Progenitor cell of endocrine pancreas (in vitro differentiated cells): ENCODE measurements at regions not wholly inside any gene's neighbourhood (a gene's known extent, or its start where the extent isn't known, plus 50 kb on each side); places are given as distances from the start of the nearest gene placed in this dataset.

ENCODE experiments used
- DNase-seq: peaks from one replicate; pipeline ENCODE4 v3.0.0; 2021; ENCODE audit warnings: low spot score; ENCODE audit not compliant: unreplicated experiment
- H3K27ac Mint-ChIP-seq: 2 replicates; pipeline ENCODE4 v1.8.0; 2021; ENCODE audit warnings: mild to moderate bottlenecking, moderate library complexity, mixed read lengths
- H3K27me3 Mint-ChIP-seq: 2 replicates; pipeline ENCODE4 v1.8.0; 2021; ENCODE audit warnings: mixed read lengths
- H3K36me3 Mint-ChIP-seq: 2 replicates; pipeline ENCODE4 v1.8.0; 2022; ENCODE audit warnings: mixed read lengths; ENCODE audit not compliant: insufficient read depth
- H3K4me1 Mint-ChIP-seq: 2 replicates; pipeline ENCODE4 v1.8.0; 2021; ENCODE audit warnings: low read depth, mixed read lengths
- H3K4me3 Mint-ChIP-seq: 2 replicates; pipeline ENCODE4 v1.8.0; 2021; ENCODE audit warnings: low read depth, mild to moderate bottlenecking, moderate library complexity, mixed read lengths
- H3K9me3 Mint-ChIP-seq: 2 replicates; pipeline ENCODE4 v1.8.0; 2021; ENCODE audit warnings: low read depth, mixed read lengths
- TF ChIP-seq, protein P1 (sequence below): fragments of 200-600 bp; sonication (generic); IDR thresholded peaks from one replicate; pipeline ENCODE4 v1.5.0; 2021; ENCODE audit warnings: antibody characterized with exemption, mild to moderate bottlenecking; ENCODE audit not compliant: unreplicated experiment

DNA sequence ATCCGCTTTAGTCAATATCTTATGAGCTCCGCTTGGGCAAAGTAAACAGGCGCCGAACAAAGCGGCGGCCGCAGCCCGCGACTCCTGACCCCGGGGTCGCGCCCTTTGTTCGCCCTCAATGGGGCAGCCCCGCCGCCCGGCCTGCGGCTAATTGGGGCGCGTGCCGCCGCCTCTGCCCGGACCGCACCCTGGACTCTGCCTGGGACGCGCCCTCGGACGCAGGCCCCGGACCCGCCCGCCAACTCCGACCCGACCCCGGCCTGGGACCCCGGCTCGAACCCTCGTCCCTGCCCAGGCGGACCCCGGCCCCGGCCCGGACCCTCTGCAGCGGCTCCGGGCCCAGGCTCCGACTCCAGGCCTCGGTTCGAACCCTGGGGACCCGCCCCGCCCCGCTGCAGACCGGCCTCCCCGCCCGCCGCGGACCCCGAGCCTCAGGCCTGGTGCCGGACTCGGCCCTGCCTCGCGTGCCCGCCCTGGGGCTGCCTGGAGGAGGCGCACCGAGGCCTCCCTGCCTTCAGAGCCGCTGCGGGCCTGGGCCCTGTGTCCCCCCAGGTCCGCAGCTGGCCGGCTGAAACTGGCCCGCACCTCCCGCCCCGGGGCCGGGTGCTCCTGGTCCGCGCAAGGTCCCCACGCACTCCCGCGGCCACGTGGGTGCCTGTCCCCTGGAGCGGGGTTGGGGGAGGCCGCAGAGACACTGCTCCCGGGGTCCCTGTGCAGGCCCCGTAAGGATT, 84.7 kb upstream of the WNT7B start:
- Mint-ChIP-seq H3K4me1 (no peaks in the 10 kb centered on the region), H3K9me3 (no peaks in the 10 kb centered on the region), H3K36me3 (no peaks in the 10 kb centered on the region), H3K27ac (no peak overlapping the region), H3K27me3 (peaks cover 85% of the 10 kb centered on the region), H3K4me3 (no peak overlapping the region)
- TF ChIP-seq, protein P1, sequence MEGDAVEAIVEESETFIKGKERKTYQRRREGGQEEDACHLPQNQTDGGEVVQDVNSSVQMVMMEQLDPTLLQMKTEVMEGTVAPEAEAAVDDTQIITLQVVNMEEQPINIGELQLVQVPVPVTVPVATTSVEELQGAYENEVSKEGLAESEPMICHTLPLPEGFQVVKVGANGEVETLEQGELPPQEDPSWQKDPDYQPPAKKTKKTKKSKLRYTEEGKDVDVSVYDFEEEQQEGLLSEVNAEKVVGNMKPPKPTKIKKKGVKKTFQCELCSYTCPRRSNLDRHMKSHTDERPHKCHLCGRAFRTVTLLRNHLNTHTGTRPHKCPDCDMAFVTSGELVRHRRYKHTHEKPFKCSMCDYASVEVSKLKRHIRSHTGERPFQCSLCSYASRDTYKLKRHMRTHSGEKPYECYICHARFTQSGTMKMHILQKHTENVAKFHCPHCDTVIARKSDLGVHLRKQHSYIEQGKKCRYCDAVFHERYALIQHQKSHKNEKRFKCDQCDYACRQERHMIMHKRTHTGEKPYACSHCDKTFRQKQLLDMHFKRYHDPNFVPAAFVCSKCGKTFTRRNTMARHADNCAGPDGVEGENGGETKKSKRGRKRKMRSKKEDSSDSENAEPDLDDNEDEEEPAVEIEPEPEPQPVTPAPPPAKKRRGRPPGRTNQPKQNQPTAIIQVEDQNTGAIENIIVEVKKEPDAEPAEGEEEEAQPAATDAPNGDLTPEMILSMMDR, result no peak
- DNase-seq, result no peak

- no peak overlapping the region for H3K4me3 Mint-ChIP-seq
- H3K27me3 Mint-ChIP-seq, result peaks cover 85% of the 10 kb centered on the region
- no peak for DNase-seq
- H3K4me1 Mint-ChIP-seq, result no peaks in the 10 kb centered on the region
- H3K27ac Mint-ChIP-seq, result no peak overlapping the region
- no peaks in the 10 kb centered on the region for H3K9me3 Mint-ChIP-seq
- TF ChIP-seq, protein P1, result no peak
- no peaks in the 10 kb centered on the region for H3K36me3 Mint-ChIP-seq
Observed at GRCh38 chr22:46062232-46062615, 85.3 kb upstream of the WNT7B start.

DNA sequence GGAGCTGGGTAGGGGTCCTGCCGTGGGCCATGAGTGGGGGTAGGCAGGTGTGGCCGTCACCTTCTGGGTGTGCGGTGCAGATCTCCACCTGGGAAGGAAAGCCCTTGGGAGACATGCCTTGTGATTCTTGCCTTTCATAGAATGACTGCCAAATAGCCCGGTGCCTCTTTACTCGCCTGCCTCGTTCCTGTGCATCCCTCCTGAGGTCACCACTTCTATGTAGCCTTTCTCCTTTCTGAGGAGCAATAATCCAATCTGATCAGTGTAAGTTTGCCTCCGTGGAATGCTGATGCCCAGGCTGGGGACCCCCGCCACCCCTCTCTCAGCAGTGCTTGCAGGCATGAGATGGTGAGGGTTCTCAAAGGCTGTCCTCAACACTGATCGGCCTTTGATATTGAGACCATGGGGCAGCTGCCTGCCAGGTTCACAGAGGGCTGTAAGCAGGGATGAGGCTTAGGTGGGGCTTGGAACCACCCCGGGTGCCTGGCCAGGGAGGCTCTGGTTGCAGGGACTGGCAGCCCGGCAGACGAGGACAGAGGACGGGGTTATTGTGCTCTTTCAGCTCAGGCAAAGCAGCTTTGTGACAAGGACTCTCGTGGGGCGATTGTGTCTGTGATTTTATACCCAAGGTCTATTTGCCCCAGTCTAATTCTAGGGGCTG, 86.1 kb upstream of the WNT7B start:
- Mint-ChIP-seq H3K9me3 (no peaks in the 10 kb centered on the region), H3K27me3 (peaks cover 85% of the 10 kb centered on the region), H3K4me1 (no peaks in the 10 kb centered on the region), H3K27ac (no peak overlapping the region), H3K36me3 (no peaks in the 10 kb centered on the region), H3K4me3 (no peak overlapping the region)
- DNase-seq, result no peak
- TF ChIP-seq, protein P1, result no peak

GRCh38 chr22:46063846-46064227, 86.5 kb upstream of the PPARA start:
- TF ChIP-seq, protein P1, result no peak
- no peaks in the 10 kb centered on the region for H3K9me3 Mint-ChIP-seq
- H3K4me3 Mint-ChIP-seq, result no peak overlapping the region
- H3K27me3 Mint-ChIP-seq, result peaks cover 84% of the 10 kb centered on the region
- no peak for DNase-seq
- H3K36me3 Mint-ChIP-seq, result no peaks in the 10 kb centered on the region
- no peaks in the 10 kb centered on the region for H3K4me1 Mint-ChIP-seq
- H3K27ac Mint-ChIP-seq, result no peak overlapping the region

- DNase-seq, result no peak
- TF ChIP-seq, protein P1, result no peak
- Mint-ChIP-seq H3K4me1 (no peaks in the 10 kb centered on the region), H3K4me3 (no peak overlapping the region), H3K9me3 (no peaks in the 10 kb centered on the region), H3K27ac (no peak overlapping the region), H3K36me3 (no peaks in the 10 kb centered on the region), H3K27me3 (peaks cover 84% of the 10 kb centered on the region)
Observed at GRCh38 chr22:46064228-46064965, 85.9 kb upstream of the PPARA start.
